GM10266 (cell line): ENCODE measurements at regions not wholly inside any gene's neighbourhood (a gene's known extent, or its start where the extent isn't known, plus 50 kb on each side); places are given as distances from the start of the nearest gene placed in this dataset.

Experiments
- DNase-seq: peaks from one replicate; pipeline ENCODE4 v3.0.0; 2012; ENCODE audit errors: extremely low spot score
- CTCF ChIP-seq: IDR thresholded peaks from 2 replicates; pipeline ENCODE4 v1.5.1; 2012; ENCODE audit warnings: mild to moderate bottlenecking, low read depth; ENCODE audit not compliant: control insufficient read depth, insufficient read depth; ENCODE audit errors: missing control alignments

- no peak for DNase-seq
- TF ChIP-seq CTCF: no peak
Observed at GRCh38 chr9:17930071-17930470, 351.2 kb downstream of the SH3GL2 start.

- no peak for DNase-seq
- no peak for TF ChIP-seq CTCF
Observed at GRCh38 chr9:17936365-17936764, 357.5 kb downstream of the SH3GL2 start.

- no peak for TF ChIP-seq CTCF
- no peak for DNase-seq
Observed at GRCh38 chr9:17938035-17938655, 359.3 kb downstream of the SH3GL2 start.

- DNase-seq: no peak
- no peak for TF ChIP-seq CTCF
Observed at GRCh38 chr9:17942498-17942897, 363.6 kb downstream of the SH3GL2 start.

GRCh38 chr9:17955409-17955808, 376.5 kb downstream of the SH3GL2 start:
- no peak for TF ChIP-seq CTCF
- no peak for DNase-seq

- TF ChIP-seq CTCF: no peak
- no peak for DNase-seq
Observed at GRCh38 chr9:17958363-17958762, 379.5 kb downstream of the SH3GL2 start.

- TF ChIP-seq CTCF: no peak
- DNase-seq: no peak
Observed at GRCh38 chr9:17962747-17963146, 383.9 kb downstream of the SH3GL2 start.
